Tibial artery (tissue), 4 donors: ENCODE measurements at regions not wholly inside any gene's neighbourhood (a gene's known extent, or its start where the extent isn't known, plus 50 kb on each side); places are given as distances from the start of the nearest gene placed in this dataset.
"Not testable (repeated sequence)": the region's sequence is repeated elsewhere in the genome, so short reads cannot be mapped to it uniquely, and the experiment has no call there.

Experiments used
- DNase-seq, 2 donors: peaks; one replicate each; pipeline ENCODE4 v3.0.0-alpha.2; 2019
- H3K27ac ChIP-seq, 2 donors: fragments of 200-600 bp; sonication (generic) in 1 of 2; 1 replicate in 1 of 2; 2 replicates in 1 of 2; pipeline ENCODE4 v1.5.1; 2018 to 2019; ENCODE audit warnings: mild to moderate bottlenecking in 1 of 2
- H3K27me3 ChIP-seq, 2 donors: fragments of 200-600 bp; sonication (generic) in 1 of 2; one replicate each; pipeline versions ENCODE4 v1.5.1 to v1.6.0; 2016 to 2019
- H3K36me3 ChIP-seq, 3 donors: fragments of 200-600 bp; sonication (generic) in 2 of 3; one replicate each; pipeline ENCODE4 v1.5.1; 2016 to 2019; ENCODE audit warnings: mild to moderate bottlenecking in 2 of 3
- H3K4me1 ChIP-seq, 4 donors: fragments of 200-600 bp; sonication (generic) in 2 of 4; 1 replicate in 3 of 4; 2 replicates in 1 of 4; pipeline ENCODE4 v1.5.1; 2016 to 2019
- H3K4me3 ChIP-seq, 2 donors: fragments of 200-600 bp; sonication (generic) in 1 of 2; 1 replicate in 1 of 2; 2 replicates in 1 of 2; pipeline ENCODE4 v1.5.1; 2018 to 2019; ENCODE audit warnings: mild to moderate bottlenecking in 2 of 2
- H3K9me3 ChIP-seq, 3 donors: fragments of 200-600 bp; sonication (generic) in 1 of 3; one replicate each; pipeline ENCODE4 v1.5.1; 2016 to 2019
- intact Hi-C: fragments of 100-400 bp; cut with DNase I; formaldehyde crosslinking; loops from one replicate; pipeline ENCODE4 v1.15.0; 2023; ENCODE audit warnings: low total_unique reads
- TF ChIP-seq, protein P1 (sequence below), 2 experiments: fragments of 200-600 bp in 1 of 2; fragments of 450-650 bp in 1 of 2; IDR thresholded peaks; one replicate each; pipeline ENCODE4 v1.5.1; 2017 to 2019; ENCODE audit warnings: antibody characterized with exemption in 2 of 2, mild to moderate bottlenecking in 1 of 2, moderate library complexity in 1 of 2

DNA sequence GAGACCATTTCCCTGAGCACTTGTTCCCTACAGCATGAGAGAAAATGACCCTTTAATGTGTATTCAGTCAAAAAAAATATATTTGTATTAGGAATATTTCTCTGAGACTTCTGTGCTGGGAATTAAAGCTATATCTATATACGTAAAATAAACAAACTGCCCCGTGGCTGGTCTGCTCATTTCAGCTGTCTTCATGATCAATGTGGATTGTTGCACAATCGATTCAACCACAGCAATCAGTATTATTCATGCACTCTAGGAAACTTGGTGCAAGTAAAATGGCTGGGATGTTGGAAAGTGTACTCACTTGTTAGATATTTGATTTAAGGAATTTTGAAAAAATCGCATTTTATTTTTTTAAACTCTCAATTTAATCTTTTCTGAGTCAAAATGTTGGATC is 307.9 kb upstream of the ZFP42 start:
- H3K9me3 ChIP-seq, result no peaks in the 10 kb centered on the region
- no peak overlapping the region for H3K4me3 ChIP-seq
- H3K36me3 ChIP-seq, result no peaks in the 10 kb centered on the region
- intact Hi-C loops, result no loop called here
- H3K27me3 ChIP-seq, result no peaks in the 10 kb centered on the region
- no peak overlapping the region for H3K27ac ChIP-seq
- H3K4me1 ChIP-seq, result no peaks in the 10 kb centered on the region
- TF ChIP-seq, protein P1, sequence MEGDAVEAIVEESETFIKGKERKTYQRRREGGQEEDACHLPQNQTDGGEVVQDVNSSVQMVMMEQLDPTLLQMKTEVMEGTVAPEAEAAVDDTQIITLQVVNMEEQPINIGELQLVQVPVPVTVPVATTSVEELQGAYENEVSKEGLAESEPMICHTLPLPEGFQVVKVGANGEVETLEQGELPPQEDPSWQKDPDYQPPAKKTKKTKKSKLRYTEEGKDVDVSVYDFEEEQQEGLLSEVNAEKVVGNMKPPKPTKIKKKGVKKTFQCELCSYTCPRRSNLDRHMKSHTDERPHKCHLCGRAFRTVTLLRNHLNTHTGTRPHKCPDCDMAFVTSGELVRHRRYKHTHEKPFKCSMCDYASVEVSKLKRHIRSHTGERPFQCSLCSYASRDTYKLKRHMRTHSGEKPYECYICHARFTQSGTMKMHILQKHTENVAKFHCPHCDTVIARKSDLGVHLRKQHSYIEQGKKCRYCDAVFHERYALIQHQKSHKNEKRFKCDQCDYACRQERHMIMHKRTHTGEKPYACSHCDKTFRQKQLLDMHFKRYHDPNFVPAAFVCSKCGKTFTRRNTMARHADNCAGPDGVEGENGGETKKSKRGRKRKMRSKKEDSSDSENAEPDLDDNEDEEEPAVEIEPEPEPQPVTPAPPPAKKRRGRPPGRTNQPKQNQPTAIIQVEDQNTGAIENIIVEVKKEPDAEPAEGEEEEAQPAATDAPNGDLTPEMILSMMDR (IDR thresholded peaks at IDR 0.05), result no peak
- no peak for DNase-seq

DNA sequence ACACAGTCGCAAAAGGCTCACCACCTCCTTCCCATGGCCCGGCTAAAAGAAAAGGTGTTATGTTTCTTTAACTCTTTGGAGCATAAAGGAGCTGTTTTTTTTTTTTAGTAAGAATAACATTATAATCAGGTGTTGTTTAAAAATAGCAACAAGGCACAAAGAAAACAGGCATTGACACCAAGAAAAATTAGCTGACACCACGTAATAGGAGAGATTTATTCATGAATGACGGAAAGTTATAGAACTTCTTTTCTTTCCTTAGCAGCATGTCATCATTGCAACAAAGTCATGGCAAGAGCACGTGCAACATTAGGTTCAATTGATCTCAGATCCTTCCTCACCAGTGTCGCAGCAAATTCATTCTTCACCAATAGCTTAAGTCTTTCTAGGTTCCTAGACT is 302.9 kb upstream of the ZFP42 start:
- Histone ChIP-seq H3K36me3 (no peaks in the 10 kb centered on the region), H3K9me3 (no peaks in the 10 kb centered on the region), H3K4me3 (no peak overlapping the region), H3K4me1 (no peaks in the 10 kb centered on the region), H3K27me3 (no peaks in the 10 kb centered on the region), H3K27ac (no peak overlapping the region)
- TF ChIP-seq, protein P1 (IDR thresholded peaks at IDR 0.05), result no peak
- intact Hi-C loops, result no loop called here
- DNase-seq, result no peak

DNA sequence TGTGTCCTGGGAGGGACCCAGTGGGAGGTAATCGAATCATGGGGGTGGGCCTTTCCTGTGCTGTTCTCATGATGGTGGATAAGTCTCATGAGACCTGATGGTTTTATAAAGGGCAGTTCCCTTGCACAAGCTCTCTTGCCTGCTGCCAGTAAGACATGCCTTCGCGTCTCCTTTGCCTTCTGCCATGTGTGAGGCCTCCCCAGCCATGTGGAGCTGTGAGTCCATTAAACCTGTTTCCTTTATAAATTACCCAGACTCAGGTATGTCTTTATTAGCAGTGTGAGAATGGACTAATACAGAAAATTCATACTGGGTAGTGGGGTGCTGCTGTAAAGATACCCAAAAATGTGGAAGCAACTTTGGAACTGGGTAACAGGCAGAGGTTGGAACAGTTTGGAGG is 300.0 kb upstream of the ZFP42 start:
- DNase-seq, H3K4me3 ChIP-seq, H3K9me3 ChIP-seq, H3K27ac ChIP-seq, H3K36me3 ChIP-seq, H3K4me1 ChIP-seq, intact Hi-C loops, H3K27me3 ChIP-seq: not testable (repeated sequence)

DNA sequence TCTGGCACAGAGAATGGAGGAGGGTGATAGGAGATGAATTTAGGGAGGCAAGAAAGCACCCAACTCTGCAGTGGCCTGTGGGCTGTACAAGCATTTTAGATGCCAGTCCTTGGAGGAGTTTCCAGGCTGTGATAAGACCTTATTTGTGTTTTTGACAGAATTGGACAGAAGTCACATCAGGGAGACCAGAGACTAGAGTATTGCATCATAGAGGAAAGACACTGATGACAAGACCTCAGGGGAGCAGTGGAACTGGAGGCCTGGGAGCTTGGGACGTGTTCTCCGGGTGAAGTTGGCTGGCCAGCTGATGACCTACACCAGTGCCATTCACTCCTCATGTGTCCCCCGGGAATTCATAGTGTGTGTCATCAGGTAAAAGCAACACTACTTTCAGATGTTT is 284.0 kb upstream of the ZFP42 start:
- H3K4me1 ChIP-seq, result no peaks in the 10 kb centered on the region
- no peak for DNase-seq
- H3K27me3 ChIP-seq, result no peaks in the 10 kb centered on the region
- no peak overlapping the region for H3K27ac ChIP-seq
- H3K4me3 ChIP-seq, result no peak overlapping the region
- no peaks in the 10 kb centered on the region for H3K36me3 ChIP-seq
- peaks cover 0 to 12% (median 0%) of the 10 kb centered on the region in 3 donors for H3K9me3 ChIP-seq
- TF ChIP-seq, protein P1 (IDR thresholded peaks at IDR 0.05), result no peak
- intact Hi-C loops, result no loop called here

DNA sequence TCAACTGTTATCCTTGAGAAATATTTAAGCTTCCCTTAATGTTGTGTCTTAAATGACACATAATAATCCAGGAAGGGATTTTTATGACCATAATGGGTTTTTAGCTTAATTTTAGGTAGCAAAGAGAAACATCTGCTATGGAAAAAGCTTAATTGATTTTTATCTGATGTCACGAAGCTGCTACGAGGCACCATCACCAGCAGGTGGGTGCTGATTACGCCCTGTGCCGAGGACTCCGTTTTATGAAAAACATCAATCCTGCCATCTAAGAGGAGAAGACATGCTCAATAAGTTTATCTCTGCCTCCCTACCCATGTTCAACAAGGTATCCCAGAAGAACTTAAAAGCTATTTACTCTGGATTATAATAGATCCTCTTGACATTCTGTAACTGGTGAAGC is 280.6 kb upstream of the ZFP42 start:
- TF ChIP-seq, protein P1 (IDR thresholded peaks at IDR 0.05), result no peak

DNA sequence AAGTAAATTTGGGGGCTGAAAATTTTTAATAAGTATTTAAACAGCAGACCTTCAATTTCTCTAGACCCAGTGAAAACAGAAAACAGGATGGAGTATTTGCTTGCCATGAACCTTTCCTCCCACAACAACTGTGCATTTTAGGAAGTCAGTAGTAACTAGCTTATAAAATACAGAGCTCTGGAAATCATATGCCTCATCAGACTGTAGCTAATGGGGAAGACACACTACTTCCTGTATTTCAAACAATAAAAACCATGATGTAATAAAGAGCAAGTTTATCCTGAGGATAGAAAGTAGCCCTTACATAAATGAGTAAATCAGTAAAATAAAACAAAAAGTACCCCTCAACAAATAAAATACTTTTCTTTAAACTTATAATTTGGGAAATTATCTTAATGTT is 280.1 kb upstream of the ZFP42 start:
- no peak for DNase-seq
- no peaks in the 10 kb centered on the region for H3K4me1 ChIP-seq
- H3K27ac ChIP-seq, result no peak overlapping the region
- TF ChIP-seq, protein P1 (IDR thresholded peaks at IDR 0.05), result no peak
- H3K27me3 ChIP-seq, result no peaks in the 10 kb centered on the region
- intact Hi-C loops, result no loop called here
- H3K4me3 ChIP-seq, result no peak overlapping the region
- H3K9me3 ChIP-seq, result no peaks in the 10 kb centered on the region
- no peaks in the 10 kb centered on the region for H3K36me3 ChIP-seq

More for the DNA sequence above, 280.6 kb upstream of the ZFP42 start:
- no peak overlapping the region for H3K4me3 ChIP-seq
- H3K27ac ChIP-seq, result no peak overlapping the region
- H3K9me3 ChIP-seq, result no peaks in the 10 kb centered on the region
- intact Hi-C loops, result no loop called here
- no peaks in the 10 kb centered on the region for H3K36me3 ChIP-seq
- no peak for DNase-seq
- H3K4me1 ChIP-seq, result no peaks in the 10 kb centered on the region
- no peaks in the 10 kb centered on the region for H3K27me3 ChIP-seq
